GM21723 (cell line): ENCODE measurements at regions not wholly inside any gene's neighbourhood (a gene's known extent, or its start where the extent isn't known, plus 50 kb on each side); places are given as distances from the start of the nearest gene placed in this dataset.
A peak's percentile ranks its signal among the peaks of the same experiment; 100 is the strongest.
"Not testable (repeated sequence)": the region's sequence is repeated elsewhere in the genome, so short reads cannot be mapped to it uniquely, and the experiment has no call there.

Experiments
- ATAC-seq: cut with Tn5 transposase; IDR thresholded peaks from one replicate; pipeline ENCODE4 v1.9.1; 2021; ENCODE audit warnings: mild to moderate bottlenecking, moderate library complexity; ENCODE audit not compliant: unreplicated experiment

DNA sequence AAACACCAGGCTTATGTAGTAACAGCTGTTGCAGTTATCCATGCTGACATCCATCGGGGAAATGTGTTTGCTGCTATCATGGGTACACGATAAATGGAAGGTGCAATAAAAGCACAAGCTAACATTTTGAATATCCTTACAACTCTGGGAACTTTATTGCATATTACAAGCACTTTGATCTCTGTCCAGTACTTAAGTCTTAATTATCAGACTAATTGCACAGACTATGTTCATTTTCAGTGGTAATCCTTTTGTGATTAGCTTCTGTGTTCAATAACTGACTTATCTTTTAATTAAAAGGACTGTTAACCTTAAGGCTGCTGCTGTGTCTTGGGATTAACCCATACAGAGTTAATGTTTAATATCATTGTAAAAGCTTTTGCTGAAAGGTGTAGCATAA, 101.4 kb upstream of the ATP5MC3 start:
- no peak for ATAC-seq

DNA sequence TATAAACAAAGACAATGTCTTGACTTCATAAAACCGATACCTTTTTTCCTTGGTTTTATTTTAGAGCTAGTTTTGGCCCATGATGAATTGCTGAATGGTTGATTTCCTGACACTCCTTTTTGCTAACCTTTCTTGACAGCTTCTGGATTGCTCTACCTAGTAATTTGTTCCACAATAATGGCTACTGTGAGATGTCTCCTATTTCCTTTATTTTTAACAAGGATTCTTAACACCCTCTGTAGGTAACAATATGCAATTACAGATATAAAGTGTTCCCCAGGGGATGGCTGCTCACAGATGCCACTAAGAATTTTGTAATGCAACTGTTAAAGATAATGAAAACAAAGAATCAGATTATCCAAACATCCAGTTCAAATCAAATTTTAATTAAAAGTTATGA, 100.8 kb upstream of the ATP5MC3 start:
- ATAC-seq, result no peak

DNA sequence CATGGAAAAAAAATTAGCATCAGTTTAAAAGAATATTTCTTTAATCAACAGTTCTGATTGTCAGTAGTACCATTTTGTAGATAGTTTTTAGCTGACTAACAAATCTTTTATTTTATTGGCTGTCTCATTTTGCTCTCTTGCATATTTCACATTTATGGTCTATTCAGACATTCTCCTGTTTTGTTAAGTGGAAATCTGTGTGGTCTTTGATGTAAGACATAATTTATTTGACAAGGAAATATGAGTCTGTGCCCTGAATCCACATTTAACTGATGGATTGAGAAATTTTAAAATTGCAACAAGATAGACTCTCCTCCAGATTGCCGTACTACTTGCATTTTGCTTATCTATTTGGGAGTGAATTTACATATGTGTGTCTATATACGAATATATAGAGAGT, 96.3 kb upstream of the ATP5MC3 start:
- ATAC-seq, result no peak

DNA sequence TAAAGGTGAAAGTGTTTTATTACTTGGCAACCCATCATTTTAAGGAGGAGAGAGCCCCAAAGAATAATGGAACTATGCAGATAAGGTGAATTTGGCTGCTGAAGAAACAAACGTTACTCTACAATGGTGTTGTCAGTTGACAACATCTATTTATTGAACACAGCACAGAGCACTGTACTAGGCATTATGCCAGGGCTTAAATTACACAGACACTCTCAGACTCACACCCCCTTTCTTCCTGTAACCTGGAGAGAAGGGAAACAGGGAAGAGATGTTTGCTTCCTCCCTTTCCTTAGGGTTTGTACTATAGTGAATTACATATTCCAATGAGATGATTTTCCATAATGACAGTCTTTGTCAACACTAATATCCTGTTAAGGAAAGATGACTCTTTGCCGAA, 94.0 kb upstream of the ATP5MC3 start:
- no peak for ATAC-seq

DNA sequence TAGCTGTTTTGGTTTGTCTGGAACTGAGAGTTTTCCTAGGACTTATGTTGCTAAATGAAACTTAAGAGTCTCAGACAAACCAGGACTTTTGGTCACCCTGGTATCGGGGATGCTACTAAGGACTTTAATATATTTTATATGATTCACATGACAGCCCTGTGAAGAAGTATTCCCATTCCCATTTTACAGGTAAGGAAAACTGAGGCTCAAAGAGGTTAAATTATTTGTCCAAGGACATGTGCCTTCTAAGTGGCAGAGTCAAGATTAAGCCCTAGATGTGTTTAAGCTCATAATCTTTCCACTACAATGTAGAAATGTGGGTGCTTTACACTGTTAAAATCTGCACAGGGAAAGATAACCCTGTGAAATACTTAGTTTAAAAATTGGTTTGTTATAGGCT, 77.7 kb upstream of the ATP5MC3 start:
- no peak for ATAC-seq

DNA sequence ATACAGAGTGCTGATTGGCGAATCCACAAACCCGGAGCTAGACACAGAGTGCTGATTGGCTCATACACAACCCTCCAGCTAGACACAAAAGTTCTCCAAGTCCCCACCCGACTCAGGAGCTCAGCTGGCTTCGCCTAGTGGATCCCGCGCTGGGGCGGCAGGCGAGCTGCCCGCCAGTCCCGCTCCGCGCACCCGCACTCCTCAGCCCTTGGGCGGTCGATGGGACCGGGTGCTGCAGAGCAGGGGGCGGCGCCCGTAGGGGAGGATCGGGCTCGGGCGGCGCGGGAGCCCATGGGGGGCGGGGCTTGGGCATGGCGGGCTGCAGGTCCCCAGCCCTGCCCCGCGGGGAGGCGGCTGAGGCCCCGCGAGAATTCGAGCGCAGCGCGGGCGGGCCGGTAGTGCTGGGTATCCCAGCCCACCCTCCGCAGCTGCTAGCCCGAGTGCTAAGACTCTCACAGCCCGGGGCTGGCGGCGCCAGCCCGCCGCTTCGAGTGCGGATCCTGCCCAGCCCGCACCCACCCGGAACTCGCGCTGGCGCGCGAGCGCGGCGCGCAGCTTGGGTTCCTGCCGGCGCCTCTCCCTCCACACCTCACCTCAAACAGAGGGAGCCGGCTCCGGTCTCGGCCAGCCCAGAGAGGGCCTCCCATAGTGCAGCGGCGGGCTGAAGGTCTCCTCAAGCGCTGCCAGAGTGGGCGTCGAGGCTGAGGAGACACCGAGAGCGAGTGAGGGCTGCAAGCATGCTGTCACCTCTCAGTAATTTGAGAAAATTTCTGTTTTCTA, 75.5 kb upstream of the ATP5MC3 start:
- no peak for ATAC-seq

DNA sequence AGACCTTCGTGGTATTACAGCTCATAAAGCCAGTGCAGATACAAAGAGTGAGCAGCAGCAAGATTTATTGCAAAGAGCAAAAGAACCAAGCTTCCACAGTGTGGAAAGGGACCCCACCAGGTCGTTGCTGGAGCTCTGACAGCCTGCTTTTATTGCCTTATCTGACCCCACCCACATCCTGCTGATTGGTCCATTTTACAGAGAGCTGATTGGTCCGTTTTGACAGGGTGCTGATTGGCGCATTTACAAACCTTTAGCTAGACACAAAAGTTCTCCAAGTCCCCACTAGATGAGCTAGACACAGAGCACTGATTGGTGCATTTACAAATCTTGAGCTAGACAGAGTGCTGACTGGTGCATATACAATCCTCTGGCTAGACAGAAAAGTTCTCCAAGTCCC, 74.9 kb upstream of the ATP5MC3 start:
- ATAC-seq, result not testable (repeated sequence)

DNA sequence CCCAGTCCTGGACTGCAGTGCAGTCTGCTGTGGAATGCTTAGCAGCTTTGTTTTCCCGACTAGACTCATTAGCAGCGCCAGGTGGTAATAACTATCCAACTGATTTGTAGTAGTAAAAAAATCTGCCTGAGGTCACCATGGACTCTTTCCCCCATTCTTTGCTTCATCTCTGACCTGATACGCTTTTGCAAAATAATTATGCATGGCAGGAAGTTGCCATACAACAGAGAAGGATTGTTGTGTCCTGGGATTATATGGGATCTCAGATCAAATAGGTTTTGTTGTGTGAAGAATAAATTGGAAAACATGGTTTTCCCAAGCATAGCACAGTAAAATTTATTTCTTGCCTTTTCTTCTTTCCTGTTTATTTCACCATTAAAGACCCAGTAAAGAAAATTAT, 72.4 kb upstream of the ATP5MC3 start:
- no peak for ATAC-seq

- no peak for ATAC-seq
Measured at GRCh38 chr2:175251425-175252041, 70.0 kb upstream of the ATP5MC3 start.

DNA sequence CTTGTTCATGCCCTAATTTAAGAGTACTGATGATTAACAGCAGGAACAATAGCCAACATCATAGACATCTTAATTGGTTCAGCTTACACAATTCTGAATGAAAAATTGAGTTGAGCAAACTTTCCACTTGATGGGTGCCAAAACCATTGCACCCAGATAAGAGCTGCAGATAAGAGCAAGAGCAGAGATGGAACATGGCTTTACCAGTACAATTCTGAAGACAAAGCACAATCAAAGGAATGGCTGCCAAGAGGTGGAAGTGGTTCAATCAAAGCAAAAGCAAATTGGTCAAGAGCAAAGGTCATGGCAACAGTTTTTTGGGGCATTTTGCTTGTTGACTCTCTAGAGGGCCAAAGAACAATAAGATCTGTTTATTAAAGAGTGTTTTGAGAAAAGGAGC, 65.6 kb upstream of the ATP5MC3 start:
- ATAC-seq, result no peak

DNA sequence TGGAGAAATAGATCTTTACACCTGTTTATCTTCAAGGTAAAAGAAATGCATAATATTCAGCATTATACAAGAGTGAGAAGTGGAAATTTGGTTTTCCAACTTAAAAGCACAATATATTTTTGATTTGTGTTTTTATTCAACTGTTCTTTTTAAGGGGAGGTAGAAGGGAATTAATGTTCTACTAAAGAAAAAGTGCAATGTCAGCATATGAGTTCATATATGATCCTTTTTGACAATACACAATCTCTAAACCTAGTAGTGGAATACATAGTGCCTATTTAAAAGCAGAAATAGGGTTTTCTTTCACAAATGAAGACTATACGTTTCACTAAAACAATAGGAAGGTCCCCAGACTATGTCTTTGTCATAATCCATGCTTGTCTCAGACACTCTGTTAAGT, 63.2 kb upstream of the ATP5MC3 start:
- ATAC-seq, result no peak

DNA sequence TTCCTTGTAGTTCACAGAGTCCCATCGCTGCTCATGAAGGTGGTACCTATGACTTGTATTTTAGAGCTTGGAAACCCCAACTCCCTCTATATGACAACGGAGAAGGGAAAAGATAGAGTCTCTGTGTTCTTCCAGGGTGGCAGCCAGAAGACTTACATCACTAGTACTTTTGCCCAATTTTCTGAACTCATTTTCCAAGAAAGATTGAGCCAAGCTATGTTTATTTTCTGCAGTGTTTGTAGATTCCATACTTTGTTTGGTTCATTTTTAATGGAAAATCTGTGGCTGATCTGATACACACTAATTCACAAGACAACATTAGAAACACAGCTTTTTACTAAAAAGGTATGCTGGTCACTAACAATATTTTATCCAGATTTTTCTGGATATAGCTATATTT, 60.2 kb upstream of the ATP5MC3 start:
- ATAC-seq, result no peak

GRCh38 chr2:175240033-175240432, 58.5 kb upstream of the ATP5MC3 start:
- ATAC-seq, result not testable (repeated sequence)

DNA sequence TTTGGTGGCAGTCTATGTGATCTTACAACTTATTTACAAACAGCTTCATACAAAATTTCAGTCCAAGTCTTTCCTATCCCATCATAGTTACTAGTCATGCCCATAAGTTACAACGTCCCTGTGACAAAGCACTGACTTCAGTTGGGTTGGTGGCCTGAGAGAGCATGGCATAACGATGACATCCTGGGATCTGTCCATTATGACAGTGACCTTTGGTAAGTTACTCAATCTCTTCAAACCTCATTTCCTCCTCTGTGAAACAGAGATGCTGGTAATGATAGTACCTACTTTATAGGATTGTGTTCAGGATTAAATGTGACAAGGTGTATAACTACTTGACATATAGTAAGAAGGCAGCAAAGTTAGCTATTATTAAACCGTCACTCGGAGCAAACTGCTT, 55.4 kb upstream of the ATP5MC3 start:
- ATAC-seq, result no peak

- ATAC-seq, result peak; percentile 52
Measured at GRCh38 chr2:175234650-175235049, 53.1 kb upstream of the ATP5MC3 start.

DNA sequence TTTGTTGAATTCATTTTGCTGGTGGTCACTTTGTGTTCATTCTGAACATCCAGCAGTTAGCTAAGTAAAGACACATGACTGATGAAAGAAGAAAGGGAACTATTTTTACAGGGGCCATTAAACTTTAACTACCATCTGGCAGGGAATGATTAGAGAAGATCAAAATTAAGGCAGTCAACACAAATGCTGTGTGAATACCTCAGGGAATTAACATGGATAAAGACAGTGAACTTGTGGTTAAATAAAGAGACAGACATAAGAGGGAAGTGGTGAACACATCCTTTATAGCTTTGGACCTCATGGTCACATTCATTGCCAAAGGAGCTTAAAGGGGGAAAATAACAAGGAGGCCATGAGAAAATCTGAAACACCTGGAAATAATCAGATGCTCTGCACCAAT, 52.6 kb upstream of the ATP5MC3 start:
- ATAC-seq, result no peak

DNA sequence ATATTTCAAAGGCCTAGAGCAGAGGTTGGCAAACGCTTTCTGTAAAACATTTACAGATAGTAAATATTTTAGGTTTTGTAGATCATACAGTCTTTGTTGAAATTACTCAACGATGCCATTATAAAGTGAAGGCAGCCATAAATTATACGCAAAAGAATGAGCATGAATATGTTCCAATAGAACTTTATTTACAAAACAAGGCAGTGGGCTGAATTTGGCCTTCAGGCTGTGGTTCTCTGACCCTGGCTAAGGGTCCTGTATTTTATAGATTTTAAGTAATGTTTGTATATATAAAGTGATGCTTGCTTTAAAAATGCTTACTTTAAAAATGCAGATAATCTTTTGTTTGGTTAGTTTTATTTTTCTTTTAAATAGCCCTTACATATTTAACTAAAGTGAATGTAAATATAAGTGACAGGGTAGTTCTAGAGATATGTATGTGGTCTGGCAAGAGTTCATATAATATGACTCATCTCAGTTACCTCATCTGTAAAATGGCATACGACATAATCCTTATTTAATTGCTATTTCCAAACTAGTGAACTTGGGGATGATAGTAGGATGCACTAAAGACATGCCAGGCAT, 51.7 kb upstream of the ATP5MC3 start:
- no peak for ATAC-seq
